ENCODE measurements at regions not wholly inside any gene's neighbourhood (a gene's known extent, or its start where the extent isn't known, plus 50 kb on each side); places are given as distances from the start of the nearest gene placed in this dataset.
"Not testable (repeated sequence)": the region's sequence is repeated elsewhere in the genome, so short reads cannot be mapped to it uniquely, and the experiment has no call there.

DNA sequence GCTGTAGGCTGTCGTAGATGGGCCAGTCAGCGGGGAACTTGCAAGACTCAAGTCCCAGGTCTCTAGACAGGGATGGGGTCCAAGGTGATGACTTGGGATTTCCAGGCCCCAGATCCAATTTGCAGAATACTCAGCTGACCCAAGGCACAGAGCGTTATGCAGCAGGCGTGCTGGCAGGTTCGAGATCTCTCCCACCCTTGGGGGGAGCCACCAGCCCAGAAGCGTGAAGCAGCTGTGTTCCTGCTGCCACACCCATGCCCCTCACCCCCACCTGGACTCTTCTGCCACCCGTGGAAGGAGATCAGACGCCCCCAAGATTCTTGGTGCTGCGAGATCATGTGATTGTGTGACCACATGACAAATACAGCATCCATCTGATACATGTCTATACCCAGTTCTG is 142.6 kb downstream of the BRD1 start:
- TF ChIP-seq CTCF (IDR thresholded peaks at IDR 0.05; ENCODE audit: extremely low read depth, missing control alignments), result no peak
- no peak for DNase-seq (ENCODE audit: low spot score)

DNA sequence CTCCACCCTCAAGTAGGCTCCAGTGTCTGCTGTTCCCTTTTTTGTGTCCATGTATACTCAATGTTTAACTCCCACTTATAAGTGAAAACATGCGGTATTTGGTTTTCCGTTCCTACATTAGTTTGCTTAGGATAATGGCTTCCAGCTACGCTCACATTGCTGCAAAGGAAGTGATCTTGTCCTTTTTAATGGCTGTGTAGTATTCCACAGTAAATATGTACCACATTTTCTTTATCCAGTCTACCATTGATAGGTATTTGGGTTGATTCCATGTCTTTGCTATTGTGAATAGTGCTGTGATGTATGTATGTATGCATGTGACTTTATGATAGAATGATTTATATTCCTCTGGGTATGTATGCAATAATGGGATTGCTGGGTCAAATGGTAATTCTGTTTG is 144.6 kb downstream of the BRD1 start:
- no peak for TF ChIP-seq CTCF (IDR thresholded peaks at IDR 0.05; ENCODE audit: extremely low read depth, missing control alignments)
- no peak for DNase-seq (ENCODE audit: low spot score)

- DNase-seq (ENCODE audit: low spot score), result not testable (repeated sequence)
Observed at GRCh38 chr22:49680819-49681218, 146.9 kb downstream of the BRD1 start.

GRCh38 chr22:49678842-49679170 is 148.9 kb downstream of the BRD1 start:
- DNase-seq (ENCODE audit: low spot score), result no peak
- no peak for TF ChIP-seq CTCF (IDR thresholded peaks at IDR 0.05; ENCODE audit: extremely low read depth, missing control alignments)

- no peak for DNase-seq (ENCODE audit: low spot score)
- TF ChIP-seq CTCF (IDR thresholded peaks at IDR 0.05; ENCODE audit: extremely low read depth, missing control alignments), result no peak
Observed at GRCh38 chr22:49678137-49678841, 149.4 kb downstream of the BRD1 start.

DNA sequence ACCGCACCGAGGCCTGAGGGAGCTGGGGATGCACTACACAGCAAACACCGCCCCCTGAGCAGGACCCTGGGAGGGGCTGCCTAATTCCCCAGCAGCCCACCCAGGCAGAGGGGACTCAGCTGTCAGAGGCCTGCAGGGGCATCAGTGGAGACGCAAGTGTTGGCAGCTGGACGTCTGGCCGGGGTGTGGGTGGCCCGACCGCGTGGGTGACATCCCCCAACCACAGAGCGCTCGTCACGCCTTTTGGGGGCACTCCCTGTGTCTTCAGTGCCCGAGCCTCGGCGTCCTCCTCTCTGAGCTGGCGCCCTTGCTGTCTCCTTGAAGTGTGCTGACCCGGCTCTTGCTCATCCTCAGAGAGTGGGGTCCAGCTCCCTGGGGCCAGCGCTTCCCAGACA is 150.2 kb downstream of the BRD1 start:
- no peak for DNase-seq (ENCODE audit: low spot score)
- no peak for TF ChIP-seq CTCF (IDR thresholded peaks at IDR 0.05; ENCODE audit: extremely low read depth, missing control alignments)

DNA sequence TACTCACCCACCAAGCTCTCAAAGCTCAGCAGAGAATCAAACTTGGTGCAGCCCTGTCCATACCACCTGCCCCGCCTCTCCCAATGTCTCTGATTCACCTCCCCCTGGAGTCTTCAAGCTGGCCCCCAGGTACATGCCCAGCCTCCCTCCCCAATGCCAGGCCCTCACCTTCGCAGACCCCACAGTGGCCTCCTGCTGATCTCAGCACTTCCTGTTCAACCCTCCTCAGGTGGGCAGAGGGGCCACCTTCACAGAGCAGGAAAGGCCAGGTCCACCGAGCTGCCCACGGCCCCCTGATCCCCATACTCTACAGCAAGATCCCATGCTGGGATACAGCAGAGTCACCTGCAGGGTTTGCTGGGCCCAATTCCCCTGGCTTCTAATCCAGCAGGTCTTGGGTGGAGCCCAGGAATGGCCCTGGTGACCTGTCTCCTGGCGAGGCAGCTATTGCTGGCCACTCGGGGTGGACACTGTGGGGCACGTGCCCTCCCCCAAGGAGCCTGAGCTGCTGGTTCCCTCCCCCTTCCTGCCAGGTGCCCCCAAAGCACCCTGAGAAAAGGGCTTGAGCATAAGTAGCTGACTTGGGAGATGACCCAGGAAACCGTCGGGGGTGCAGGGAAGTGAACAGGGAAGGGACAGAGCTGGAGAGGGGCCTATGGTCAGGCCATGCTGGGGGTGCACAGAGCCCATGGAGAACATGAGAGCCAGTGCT is 150.7 kb downstream of the BRD1 start:
- TF ChIP-seq CTCF (IDR thresholded peaks at IDR 0.05; ENCODE audit: extremely low read depth, missing control alignments), result no peak
- DNase-seq (ENCODE audit: low spot score), result no peak

DNA sequence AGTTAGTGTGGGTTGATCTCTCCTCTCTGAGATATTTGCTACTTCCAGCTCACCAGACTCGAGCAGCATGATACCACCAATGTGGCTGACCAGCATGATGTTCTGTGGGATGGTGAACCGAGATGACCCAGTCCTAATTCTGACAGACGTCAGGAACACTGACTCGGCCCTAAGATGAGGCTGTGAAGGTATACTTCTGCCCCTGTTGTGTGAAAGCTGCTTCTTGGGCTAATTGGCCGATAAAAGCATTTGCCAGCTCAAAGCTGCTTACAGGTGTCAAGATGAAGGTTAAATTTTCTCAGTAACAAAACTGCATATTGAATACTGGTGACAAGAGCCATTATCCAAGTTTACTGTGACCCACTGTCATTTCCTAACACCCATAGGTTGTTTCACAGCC is 151.4 kb downstream of the BRD1 start:
- TF ChIP-seq CTCF (IDR thresholded peaks at IDR 0.05; ENCODE audit: extremely low read depth, missing control alignments), result no peak

More for the DNA sequence above, 151.4 kb downstream of the BRD1 start:
- DNase-seq (ENCODE audit: low spot score), result no peak

Data from GM20000 (cell line).